Endothelial cell of umbilical vein (primary cell): ENCODE measurements at regions not wholly inside any gene's neighbourhood (a gene's known extent, or its start where the extent isn't known, plus 50 kb on each side); places are given as distances from the start of the nearest gene placed in this dataset.

ENCODE experiments used
- BruUV-seq: library from RNA; stranded (reverse); fragments of 400-500 nt; replicated peaks from 2 replicates; lab custom pipeline; 2021; lab: Mats Ljungman, UMichigan
- CTCF ChIA-PET: fragments of 300-600, 350-600 bp; sonication (Branson Sonifier 250); formaldehyde crosslinking; loops from one replicate; lab custom pipeline; 2021; ENCODE audit warnings: antibody characterized with exemption, inconsistent platforms; lab: Charles Lee
- POLR2A ChIA-PET: fragments of 300-600, 350-600 bp; sonication (Branson Sonifier 250); formaldehyde crosslinking; loops from one replicate; lab custom pipeline; 2021; ENCODE audit warnings: antibody characterized with exemption, inconsistent platforms; lab: Charles Lee
- DNase-seq: peaks from one replicate; pipeline ENCODE4 v3.0.0-alpha.2; 2011; ENCODE audit warnings: low read depth, low spot score
- FAIRE-seq: peaks from 2 replicates; lab custom pipeline; 2011; peaks lifted over from hg19 to GRCh38; lab: Jason Lieb, UNC
- H2AFZ ChIP-seq: 2 replicates; pipeline ENCODE4 v1.6.0; 2012; ENCODE audit warnings: low read depth, low read length, control low read depth, inconsistent platforms
- H3K27ac ChIP-seq: 2 replicates; pipeline ENCODE4 v1.5.1; 2011; ENCODE audit warnings: low read depth, mild to moderate bottlenecking, control low read depth, low read length, moderate library complexity; ENCODE audit not compliant: insufficient read depth
- H3K27me3 ChIP-seq, 2 experiments: 2 replicates each; pipeline versions ENCODE4 v1.6.0 to v1.6.1; 2011; ENCODE audit warnings: low read length in 2 of 2, mixed read lengths in 1 of 2; ENCODE audit not compliant: control insufficient read depth in 2 of 2, insufficient read depth in 2 of 2
- H3K36me3 ChIP-seq, 2 experiments: 2 replicates in 1 of 2; 3 replicates in 1 of 2; pipeline ENCODE4 v1.5.1; 2011; ENCODE audit warnings: low read length in 2 of 2, mild to moderate bottlenecking in 1 of 2, moderate library complexity in 1 of 2; ENCODE audit not compliant: control insufficient read depth in 2 of 2, insufficient read depth in 2 of 2; ENCODE audit errors: extremely low read depth in 1 of 2
- H3K4me1 ChIP-seq: 3 replicates; pipeline ENCODE4 v1.5.1; 2011; ENCODE audit warnings: mild to moderate bottlenecking, low read length; ENCODE audit not compliant: control insufficient read depth, insufficient read depth; ENCODE audit errors: extremely low read depth
- H3K4me2 ChIP-seq: 2 replicates; pipeline ENCODE4 v1.6.1; 2011; ENCODE audit warnings: low read length, control low read depth, mixed read lengths; ENCODE audit not compliant: insufficient read depth
- H3K4me3 ChIP-seq, 3 experiments: fragments of 200-600 bp in 1 of 3; sonication (generic), shearing (Covaris generic) in 1 of 3; replicated peaks in 1 of 3; 2 replicates each; pipeline ENCODE4 v1.5.1; 2011 to 2016; ENCODE audit warnings: control low read depth in 3 of 3, low read length in 3 of 3, mild to moderate bottlenecking in 2 of 3, inconsistent platforms in 1 of 3, low read depth in 1 of 3, moderate library complexity in 1 of 3; ENCODE audit not compliant: insufficient read depth in 1 of 3
- H3K79me2 ChIP-seq: 2 replicates; pipeline ENCODE4 v1.6.0; 2012; ENCODE audit warnings: low read length, inconsistent platforms; ENCODE audit not compliant: control insufficient read depth, insufficient read depth
- H3K9ac ChIP-seq: replicated peaks from 2 replicates; pipeline ENCODE3; 2011; ENCODE audit warnings: low read length, control low read depth; ENCODE audit not compliant: insufficient read depth; ENCODE audit errors: extremely low read depth
- H3K9me1 ChIP-seq: replicated peaks from 3 replicates; pipeline ENCODE4 v1.6.0; 2011; ENCODE audit warnings: mild to moderate bottlenecking, low read length; ENCODE audit not compliant: control insufficient read depth, insufficient read depth; ENCODE audit errors: extremely low read depth
- H3K9me3 ChIP-seq: replicated peaks from 2 replicates; pipeline ENCODE4 v1.5.1; 2012; ENCODE audit warnings: low read length, inconsistent platforms; ENCODE audit not compliant: control insufficient read depth, insufficient read depth
- H4K20me1 ChIP-seq: replicated peaks from 2 replicates; pipeline ENCODE3; 2011; ENCODE audit warnings: mild to moderate bottlenecking, low read length; ENCODE audit not compliant: control insufficient read depth, insufficient read depth; ENCODE audit errors: extremely low read depth
- EZH2 ChIP-seq: IDR thresholded peaks from 2 replicates; pipeline ENCODE4 v1.6.1; 2012; ENCODE audit warnings: borderline replicate concordance, low read depth, mild to moderate bottlenecking, moderate library complexity, low read length, inconsistent platforms; ENCODE audit not compliant: severe bottlenecking
- FOS ChIP-seq: IDR thresholded peaks from 2 replicates; pipeline ENCODE4 v1.6.1; 2011; ENCODE audit warnings: mild to moderate bottlenecking, low read length, moderate library complexity, borderline replicate concordance; ENCODE audit not compliant: insufficient read depth
- GATA2 ChIP-seq: IDR thresholded peaks from 2 replicates; pipeline ENCODE4 v1.7.0; 2011; ENCODE audit warnings: low read depth, mild to moderate bottlenecking, moderate library complexity, mixed read lengths, low read length; ENCODE audit not compliant: insufficient read length, insufficient read depth
- JUN ChIP-seq: IDR thresholded peaks from 2 replicates; pipeline ENCODE4 v1.6.1; 2011; ENCODE audit warnings: borderline replicate concordance, low read depth; ENCODE audit not compliant: insufficient read length, insufficient read depth
- MYC ChIP-seq: IDR thresholded peaks from one replicate; pipeline ENCODE4 v1.6.1; 2011; ENCODE audit warnings: mild to moderate bottlenecking, low read depth, low read length
- POLR2A ChIP-seq: IDR thresholded peaks from 2 replicates; pipeline ENCODE4 v1.6.1; 2012; ENCODE audit warnings: low read depth, mild to moderate bottlenecking, control low read depth, low read length
- POLR2AphosphoS5 ChIP-seq: IDR thresholded peaks from 2 replicates; pipeline ENCODE4 v1.6.1; 2012; ENCODE audit warnings: low read depth, mild to moderate bottlenecking, control low read depth, low read length, moderate library complexity; ENCODE audit not compliant: insufficient read depth
- dilution Hi-C: fragments of 300-500 bp; cut with MboI; formaldehyde crosslinking; loops from one replicate; pipeline ENCODE4 v1.15.0; 2019; ENCODE audit warnings: low sequenced_read_pairs; ENCODE audit not compliant: extremely low pct_ligation_motif_present
- intact Hi-C: fragments of 100-400 bp; cut with micrococcal nuclease; formaldehyde crosslinking; loops from one replicate; pipeline ENCODE4 v1.10.0; 2022
- TF ChIP-seq, protein P1 (sequence below): IDR thresholded peaks from 2 replicates; pipeline ENCODE4 v1.6.1; 2011; ENCODE audit not compliant: insufficient read depth, insufficient read length
- TF ChIP-seq, protein P2 (sequence below), 2 donors: IDR thresholded peaks; 1 replicate in 1 of 2; 2 replicates in 1 of 2; pipeline ENCODE4 v1.5.1; 2011; ENCODE audit warnings: low read length in 2 of 2, mild to moderate bottlenecking in 2 of 2, moderate library complexity in 2 of 2, control low read depth in 1 of 2, inconsistent platforms in 1 of 2, low read depth in 1 of 2; ENCODE audit not compliant: insufficient read depth in 1 of 2; ENCODE audit errors: extremely low read depth in 1 of 2

DNA sequence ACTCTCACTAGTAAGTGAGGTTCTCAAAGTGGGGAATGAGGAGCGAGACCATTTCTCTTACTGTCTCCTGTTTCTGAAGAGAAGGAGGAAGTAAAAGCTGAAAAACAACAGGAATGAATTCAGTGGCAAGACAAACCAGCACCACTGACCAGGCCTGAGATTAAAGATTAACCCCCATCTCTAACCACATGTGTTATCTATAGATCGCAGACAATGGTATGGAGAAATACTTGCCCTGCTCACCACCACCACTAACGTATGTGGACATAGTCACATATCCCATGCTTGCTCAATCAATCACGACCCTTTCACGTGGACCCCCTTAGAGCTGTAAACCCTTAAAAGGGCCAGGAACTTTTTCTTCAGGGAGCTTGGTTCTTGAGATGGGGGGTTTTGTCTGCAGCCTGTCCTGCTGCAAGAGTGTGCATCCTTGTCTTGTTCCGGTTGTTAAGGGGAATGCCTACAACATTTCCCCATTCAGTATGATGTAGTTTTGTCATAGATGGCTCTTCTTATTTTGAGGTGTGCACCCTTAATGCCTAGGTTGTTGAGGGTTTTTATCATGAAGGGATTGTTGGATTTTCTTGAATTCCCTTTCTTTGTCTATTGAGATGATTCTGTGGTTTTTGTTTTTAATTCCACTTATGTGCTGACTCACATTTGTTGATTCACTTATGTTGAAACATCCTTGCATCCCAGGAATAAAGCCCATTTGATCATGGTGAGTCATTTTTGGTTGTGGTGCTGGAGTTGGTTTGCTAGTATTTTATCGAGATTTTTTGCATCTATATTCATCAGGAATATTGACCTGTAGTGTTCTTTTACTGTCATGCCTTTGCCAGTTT is 698.8 kb upstream of the LMO3 start:
- POLR2A ChIA-PET, result no interaction called here
- FAIRE-seq, result no peak

More for the DNA sequence above, 698.8 kb upstream of the LMO3 start:
- no peak overlapping the region for H3K9ac ChIP-seq
- H3K4me1 ChIP-seq, result no peaks in the 10 kb centered on the region
- H2AFZ ChIP-seq, result no peak overlapping the region
- DNase-seq, result no peak
- no peaks in the 10 kb centered on the region for H3K9me1 ChIP-seq
- H3K27me3 ChIP-seq, result no peaks in the 10 kb centered on the region
- H3K36me3 ChIP-seq, result no peaks in the 10 kb centered on the region
- no peak overlapping the region for H3K27ac ChIP-seq
- CTCF ChIA-PET, result no interaction called here
- TF ChIP-seq FOS (no peak), EZH2 (no peak), MYC (no peak), POLR2AphosphoS5 (no peak), GATA2 (no peak), JUN (no peak), POLR2A (no peak)
- TF ChIP-seq, protein P1, sequence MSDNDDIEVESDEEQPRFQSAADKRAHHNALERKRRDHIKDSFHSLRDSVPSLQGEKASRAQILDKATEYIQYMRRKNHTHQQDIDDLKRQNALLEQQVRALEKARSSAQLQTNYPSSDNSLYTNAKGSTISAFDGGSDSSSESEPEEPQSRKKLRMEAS, result no peak
- TF ChIP-seq, protein P2, sequence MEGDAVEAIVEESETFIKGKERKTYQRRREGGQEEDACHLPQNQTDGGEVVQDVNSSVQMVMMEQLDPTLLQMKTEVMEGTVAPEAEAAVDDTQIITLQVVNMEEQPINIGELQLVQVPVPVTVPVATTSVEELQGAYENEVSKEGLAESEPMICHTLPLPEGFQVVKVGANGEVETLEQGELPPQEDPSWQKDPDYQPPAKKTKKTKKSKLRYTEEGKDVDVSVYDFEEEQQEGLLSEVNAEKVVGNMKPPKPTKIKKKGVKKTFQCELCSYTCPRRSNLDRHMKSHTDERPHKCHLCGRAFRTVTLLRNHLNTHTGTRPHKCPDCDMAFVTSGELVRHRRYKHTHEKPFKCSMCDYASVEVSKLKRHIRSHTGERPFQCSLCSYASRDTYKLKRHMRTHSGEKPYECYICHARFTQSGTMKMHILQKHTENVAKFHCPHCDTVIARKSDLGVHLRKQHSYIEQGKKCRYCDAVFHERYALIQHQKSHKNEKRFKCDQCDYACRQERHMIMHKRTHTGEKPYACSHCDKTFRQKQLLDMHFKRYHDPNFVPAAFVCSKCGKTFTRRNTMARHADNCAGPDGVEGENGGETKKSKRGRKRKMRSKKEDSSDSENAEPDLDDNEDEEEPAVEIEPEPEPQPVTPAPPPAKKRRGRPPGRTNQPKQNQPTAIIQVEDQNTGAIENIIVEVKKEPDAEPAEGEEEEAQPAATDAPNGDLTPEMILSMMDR (IDR thresholded peaks at IDR 0.05; ENCODE audit: extremely low read depth in 1 of 2, insufficient read depth in 1 of 2, low read depth in 1 of 2, low read length in 2 of 2), result no peak
- H4K20me1 ChIP-seq, result no peaks in the 10 kb centered on the region
- dilution Hi-C loops, result no loop called here
- no peak overlapping the region for H3K4me3 ChIP-seq
- no peaks in the 10 kb centered on the region for H3K79me2 ChIP-seq
- peaks cover 2% of the 10 kb centered on the region for H3K9me3 ChIP-seq
- BruUV-seq, result no TSS peak
- no peak overlapping the region for H3K4me2 ChIP-seq
- intact Hi-C loops, result no loop called here
